GM21381 (cell line): ENCODE measurements at regions not wholly inside any gene's neighbourhood (a gene's known extent, or its start where the extent isn't known, plus 50 kb on each side); places are given as distances from the start of the nearest gene placed in this dataset.

Experiments
- ATAC-seq: cut with Tn5 transposase; IDR thresholded peaks from one replicate; pipeline ENCODE4 v1.9.1; 2021; ENCODE audit warnings: mild to moderate bottlenecking, moderate library complexity; ENCODE audit not compliant: unreplicated experiment

- no peak for ATAC-seq
These were observed 80.8 kb upstream of the CLNK start for GRCh38 chr4:10765386-10765785.

GRCh38 chr4:10762561-10762960 lies 78.0 kb upstream of the CLNK start:
- no peak for ATAC-seq

GRCh38 chr4:10761903-10762302 lies 77.3 kb upstream of the CLNK start:
- ATAC-seq: no peak

- ATAC-seq: no peak
These were observed 75.5 kb upstream of the CLNK start for GRCh38 chr4:10760086-10760485.

GRCh38 chr4:10758906-10759305 lies 74.3 kb upstream of the CLNK start:
- ATAC-seq: no peak

- no peak for ATAC-seq
These were observed 69.4 kb upstream of the CLNK start for GRCh38 chr4:10753856-10754402.

GRCh38 chr4:10753336-10753735 lies 68.8 kb upstream of the CLNK start:
- no peak for ATAC-seq

GRCh38 chr4:10750714-10751113 lies 66.1 kb upstream of the CLNK start:
- no peak for ATAC-seq

- ATAC-seq: peak; percentile 51
These were observed 62.6 kb upstream of the CLNK start for GRCh38 chr4:10747186-10747585.

- no peak for ATAC-seq
These were observed 62.0 kb upstream of the CLNK start for GRCh38 chr4:10746371-10747171.

- peak; percentile 45 for ATAC-seq
These were observed 58.8 kb upstream of the CLNK start for GRCh38 chr4:10743357-10743756.

- ATAC-seq: peak; percentile 36
These were observed 57.6 kb upstream of the CLNK start for GRCh38 chr4:10741961-10742699.

GRCh38 chr4:10740891-10741620 lies 56.5 kb upstream of the CLNK start:
- no peak for ATAC-seq

GRCh38 chr4:10740251-10740650 lies 55.7 kb upstream of the CLNK start:
- no peak for ATAC-seq

GRCh38 chr4:10738826-10739489 lies 54.4 kb upstream of the CLNK start:
- no peak for ATAC-seq

- ATAC-seq: no peak
These were observed 52.8 kb upstream of the CLNK start for GRCh38 chr4:10737337-10737736.

- no peak for ATAC-seq
These were observed 52.3 kb upstream of the CLNK start for GRCh38 chr4:10736895-10737294.

GRCh38 chr4:10736266-10736665 lies 51.7 kb upstream of the CLNK start:
- no peak for ATAC-seq

GRCh38 chr4:10734697-10735096 lies 50.1 kb upstream of the CLNK start:
- no peak for ATAC-seq
